ENCODE measurements at regions not wholly inside any gene's neighbourhood (a gene's known extent, or its start where the extent isn't known, plus 50 kb on each side); places are given as distances from the start of the nearest gene placed in this dataset.

GRCh38 chr7:11960621-11961020 is 128.6 kb upstream of the THSD7A start:
- Histone ChIP-seq H3K79me2 (ENCODE audit: low read length) (no peaks in the 10 kb centered on the region), H3K9ac (ENCODE audit: low read length) (no peak overlapping the region), H3K27ac (ENCODE audit: low read length) (no peak overlapping the region), H4K20me1 (ENCODE audit: insufficient read depth, low read depth, low read length) (no peaks in the 10 kb centered on the region), H2AFZ (ENCODE audit: low read length) (no peak overlapping the region), H3K4me2 (ENCODE audit: low read depth, low read length, poor library complexity, severe bottlenecking) (no peak overlapping the region), H3K36me3 (ENCODE audit: insufficient read depth, low read length) (no peaks in the 10 kb centered on the region), H3K4me1 (ENCODE audit: low read length) (no peaks in the 10 kb centered on the region), H3K4me3 (ENCODE audit: low read length) (no peak overlapping the region), H3K9me3 (ENCODE audit: low read length) (no peaks in the 10 kb centered on the region), H3K27me3 (ENCODE audit: low read length) (no peaks in the 10 kb centered on the region), H3K9me2 (replicated peaks; ENCODE audit: insufficient read depth, low read length) (no peaks in the 10 kb centered on the region)
- no peak for DNase-seq

GRCh38 chr7:11969643-11970042 is 137.6 kb upstream of the THSD7A start:
- H3K4me2 ChIP-seq (ENCODE audit: low read depth, low read length, poor library complexity, severe bottlenecking) = no peak overlapping the region
- no peaks in the 10 kb centered on the region for H3K27me3 ChIP-seq (ENCODE audit: low read length)
- no peak overlapping the region for H3K4me3 ChIP-seq (ENCODE audit: low read length)
- H2AFZ ChIP-seq (ENCODE audit: low read length) = no peak overlapping the region
- H3K4me1 ChIP-seq (ENCODE audit: low read length) = no peaks in the 10 kb centered on the region
- no peaks in the 10 kb centered on the region for H4K20me1 ChIP-seq (ENCODE audit: insufficient read depth, low read depth, low read length)
- no peak for DNase-seq
- H3K9me2 ChIP-seq (replicated peaks; ENCODE audit: insufficient read depth, low read length) = no peaks in the 10 kb centered on the region
- no peaks in the 10 kb centered on the region for H3K79me2 ChIP-seq (ENCODE audit: low read length)
- no peaks in the 10 kb centered on the region for H3K36me3 ChIP-seq (ENCODE audit: insufficient read depth, low read length)
- H3K9me3 ChIP-seq (ENCODE audit: low read length) = no peaks in the 10 kb centered on the region
- no peak overlapping the region for H3K9ac ChIP-seq (ENCODE audit: low read length)
- no peak overlapping the region for H3K27ac ChIP-seq (ENCODE audit: low read length)

GRCh38 chr7:11970132-11970531 is 138.1 kb upstream of the THSD7A start:
- Histone ChIP-seq H3K9me3 (ENCODE audit: low read length) (no peaks in the 10 kb centered on the region), H3K4me1 (ENCODE audit: low read length) (no peaks in the 10 kb centered on the region), H3K9me2 (replicated peaks; ENCODE audit: insufficient read depth, low read length) (no peaks in the 10 kb centered on the region), H3K9ac (ENCODE audit: low read length) (no peak overlapping the region), H4K20me1 (ENCODE audit: insufficient read depth, low read depth, low read length) (no peaks in the 10 kb centered on the region), H3K27me3 (ENCODE audit: low read length) (no peaks in the 10 kb centered on the region), H3K79me2 (ENCODE audit: low read length) (no peaks in the 10 kb centered on the region), H3K4me2 (ENCODE audit: low read depth, low read length, poor library complexity, severe bottlenecking) (no peak overlapping the region), H3K27ac (ENCODE audit: low read length) (no peak overlapping the region), H3K4me3 (ENCODE audit: low read length) (no peak overlapping the region), H2AFZ (ENCODE audit: low read length) (no peak overlapping the region), H3K36me3 (ENCODE audit: insufficient read depth, low read length) (no peaks in the 10 kb centered on the region)
- no peak for DNase-seq

DNA sequence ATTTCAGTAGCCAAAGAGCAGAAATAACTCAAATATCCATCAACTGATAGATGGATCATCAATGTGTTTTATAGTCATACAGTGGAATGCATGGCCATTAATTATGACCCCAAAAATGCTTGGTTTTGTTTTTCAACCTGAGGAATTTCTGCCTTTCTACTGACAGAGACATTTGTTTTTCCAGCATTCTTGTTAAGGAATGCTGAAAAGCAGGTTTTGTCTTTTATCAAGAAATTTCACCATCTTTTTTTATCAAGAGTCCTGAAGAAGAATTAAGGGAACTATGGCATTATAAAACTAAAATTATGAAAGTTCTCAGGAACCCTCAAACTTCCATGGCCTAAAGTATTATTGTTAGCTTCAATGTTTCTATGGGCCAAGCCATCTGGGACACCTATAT is 153.4 kb upstream of the THSD7A start:
- Histone ChIP-seq H4K20me1 (ENCODE audit: insufficient read depth, low read depth, low read length) (no peaks in the 10 kb centered on the region), H3K79me2 (ENCODE audit: low read length) (no peaks in the 10 kb centered on the region), H3K36me3 (ENCODE audit: insufficient read depth, low read length) (no peaks in the 10 kb centered on the region), H3K27ac (ENCODE audit: low read length) (no peak overlapping the region), H3K9me3 (ENCODE audit: low read length) (no peaks in the 10 kb centered on the region), H3K27me3 (ENCODE audit: low read length) (no peaks in the 10 kb centered on the region), H3K4me1 (ENCODE audit: low read length) (no peaks in the 10 kb centered on the region), H3K9me2 (replicated peaks; ENCODE audit: insufficient read depth, low read length) (no peaks in the 10 kb centered on the region), H3K9ac (ENCODE audit: low read length) (no peak overlapping the region), H3K4me3 (ENCODE audit: low read length) (no peak overlapping the region), H3K4me2 (ENCODE audit: low read depth, low read length, poor library complexity, severe bottlenecking) (no peak overlapping the region), H2AFZ (ENCODE audit: low read length) (no peak overlapping the region)
- DNase-seq = no peak

- no peak overlapping the region for H2AFZ ChIP-seq (ENCODE audit: low read length)
- H3K4me2 ChIP-seq (ENCODE audit: low read depth, low read length, poor library complexity, severe bottlenecking) = no peak overlapping the region
- H3K79me2 ChIP-seq (ENCODE audit: low read length) = no peaks in the 10 kb centered on the region
- H3K4me3 ChIP-seq (ENCODE audit: low read length) = no peak overlapping the region
- H3K9ac ChIP-seq (ENCODE audit: low read length) = no peak overlapping the region
- no peaks in the 10 kb centered on the region for H3K36me3 ChIP-seq (ENCODE audit: insufficient read depth, low read length)
- H3K9me3 ChIP-seq (ENCODE audit: low read length) = no peaks in the 10 kb centered on the region
- no peaks in the 10 kb centered on the region for H3K9me2 ChIP-seq (replicated peaks; ENCODE audit: insufficient read depth, low read length)
- no peaks in the 10 kb centered on the region for H3K27me3 ChIP-seq (ENCODE audit: low read length)
- no peak overlapping the region for H3K27ac ChIP-seq (ENCODE audit: low read length)
- H4K20me1 ChIP-seq (ENCODE audit: insufficient read depth, low read depth, low read length) = no peaks in the 10 kb centered on the region
- no peak for DNase-seq
- no peaks in the 10 kb centered on the region for H3K4me1 ChIP-seq (ENCODE audit: low read length)
Measured at GRCh38 chr7:11985971-11986370, 154.0 kb upstream of the THSD7A start.

DNA sequence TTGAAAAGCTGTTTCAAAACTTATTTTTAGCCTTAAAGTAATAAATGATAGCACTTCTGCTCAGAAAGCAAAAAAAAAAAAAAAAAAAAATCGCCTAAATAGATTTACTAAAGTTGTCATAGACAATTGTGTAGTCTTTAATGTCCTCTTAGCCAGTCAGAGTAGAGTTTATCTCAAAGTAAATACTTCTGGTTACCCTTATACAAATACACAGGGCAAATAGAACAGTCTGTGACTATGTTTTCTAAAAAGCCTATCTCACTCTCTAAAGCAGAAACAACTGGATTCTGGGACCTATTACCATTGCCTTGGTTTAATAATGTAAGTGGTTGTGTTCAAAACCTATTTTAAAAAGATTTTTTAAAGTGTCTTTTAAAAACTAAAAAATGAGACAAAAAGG is 156.2 kb upstream of the THSD7A start:
- H3K27ac ChIP-seq (ENCODE audit: low read length) = no peak overlapping the region
- H3K4me2 ChIP-seq (ENCODE audit: low read depth, low read length, poor library complexity, severe bottlenecking) = no peak overlapping the region
- no peak for DNase-seq
- no peaks in the 10 kb centered on the region for H4K20me1 ChIP-seq (ENCODE audit: insufficient read depth, low read depth, low read length)
- H3K4me3 ChIP-seq (ENCODE audit: low read length) = no peak overlapping the region
- H3K36me3 ChIP-seq (ENCODE audit: insufficient read depth, low read length) = no peaks in the 10 kb centered on the region
- H3K9ac ChIP-seq (ENCODE audit: low read length) = no peak overlapping the region
- H3K79me2 ChIP-seq (ENCODE audit: low read length) = no peaks in the 10 kb centered on the region
- no peaks in the 10 kb centered on the region for H3K4me1 ChIP-seq (ENCODE audit: low read length)
- no peaks in the 10 kb centered on the region for H3K27me3 ChIP-seq (ENCODE audit: low read length)
- no peak overlapping the region for H2AFZ ChIP-seq (ENCODE audit: low read length)
- H3K9me3 ChIP-seq (ENCODE audit: low read length) = no peaks in the 10 kb centered on the region
- no peaks in the 10 kb centered on the region for H3K9me2 ChIP-seq (replicated peaks; ENCODE audit: insufficient read depth, low read length)

GRCh38 chr7:12002428-12002827 is 170.4 kb upstream of the THSD7A start:
- Histone ChIP-seq H2AFZ (ENCODE audit: low read length) (no peak overlapping the region), H4K20me1 (ENCODE audit: insufficient read depth, low read depth, low read length) (no peaks in the 10 kb centered on the region), H3K4me1 (ENCODE audit: low read length) (no peaks in the 10 kb centered on the region), H3K9ac (ENCODE audit: low read length) (no peak overlapping the region), H3K4me3 (ENCODE audit: low read length) (no peak overlapping the region), H3K9me2 (replicated peaks; ENCODE audit: insufficient read depth, low read length) (no peaks in the 10 kb centered on the region), H3K27me3 (ENCODE audit: low read length) (0 out of 2 replicates have a peak, but pooled peaks cover 2% of the 10 kb centered on the region), H3K79me2 (ENCODE audit: low read length) (no peaks in the 10 kb centered on the region), H3K36me3 (ENCODE audit: insufficient read depth, low read length) (no peaks in the 10 kb centered on the region), H3K9me3 (ENCODE audit: low read length) (no peaks in the 10 kb centered on the region), H3K4me2 (ENCODE audit: low read depth, low read length, poor library complexity, severe bottlenecking) (no peak overlapping the region), H3K27ac (ENCODE audit: low read length) (no peak overlapping the region)
- peak; percentile 14 for DNase-seq

DNA sequence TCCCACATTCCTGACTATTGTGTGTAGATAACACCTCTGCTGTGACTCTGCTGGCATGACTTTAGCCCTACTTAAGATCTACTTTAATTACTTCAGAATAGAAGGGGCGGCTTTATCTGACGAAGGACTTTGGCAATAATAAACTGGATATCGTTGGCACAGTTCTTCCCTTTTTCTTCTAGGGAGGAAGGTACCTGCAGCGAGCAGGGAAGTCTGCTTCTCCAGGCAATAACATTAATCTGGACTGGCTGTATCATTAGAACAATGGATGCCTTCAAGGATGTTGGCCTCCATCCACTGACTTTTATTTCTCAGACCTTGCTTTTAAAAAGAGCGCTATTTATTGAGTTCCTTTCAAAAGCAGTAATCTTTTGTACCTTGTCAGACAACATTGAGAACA is 172.6 kb upstream of the THSD7A start:
- H3K4me2 ChIP-seq (ENCODE audit: low read depth, low read length, poor library complexity, severe bottlenecking) = no peak overlapping the region
- no peak overlapping the region for H3K27ac ChIP-seq (ENCODE audit: low read length)
- peak; percentile 26 for DNase-seq
- H3K79me2 ChIP-seq (ENCODE audit: low read length) = no peaks in the 10 kb centered on the region
- no peaks in the 10 kb centered on the region for H3K9me2 ChIP-seq (replicated peaks; ENCODE audit: insufficient read depth, low read length)
- H3K36me3 ChIP-seq (ENCODE audit: insufficient read depth, low read length) = no peaks in the 10 kb centered on the region
- H3K4me1 ChIP-seq (ENCODE audit: low read length) = no peaks in the 10 kb centered on the region
- no peaks in the 10 kb centered on the region for H4K20me1 ChIP-seq (ENCODE audit: insufficient read depth, low read depth, low read length)
- no peak overlapping the region for H3K4me3 ChIP-seq (ENCODE audit: low read length)
- H3K27me3 ChIP-seq (ENCODE audit: low read length) = 0 out of 2 replicates have a peak, but pooled peaks cover 2% of the 10 kb centered on the region
- no peak overlapping the region for H2AFZ ChIP-seq (ENCODE audit: low read length)
- H3K9me3 ChIP-seq (ENCODE audit: low read length) = no peaks in the 10 kb centered on the region
- H3K9ac ChIP-seq (ENCODE audit: low read length) = no peak overlapping the region

DNA sequence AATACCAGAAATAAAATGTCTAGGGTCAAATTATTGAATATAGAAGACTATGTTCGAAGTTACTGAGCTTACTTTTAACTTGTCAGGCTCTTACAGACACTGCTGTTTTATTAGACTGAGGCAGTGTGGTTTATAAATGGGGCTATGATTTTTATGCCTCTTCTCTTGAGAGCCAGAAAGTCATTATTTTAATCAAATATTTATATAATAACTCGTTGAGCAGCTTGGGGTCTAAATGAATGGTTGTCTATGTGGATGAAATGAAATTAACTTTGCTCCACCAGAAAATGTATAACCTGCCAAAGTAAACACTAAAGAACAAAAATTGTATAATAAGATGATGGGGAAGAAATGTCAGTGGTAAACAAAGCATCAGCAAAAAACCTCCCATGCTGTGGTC is 175.6 kb upstream of the THSD7A start:
- H3K27me3 ChIP-seq (ENCODE audit: low read length) = 0 out of 2 replicates have a peak, but pooled peaks cover 2% of the 10 kb centered on the region
- no peak overlapping the region for H3K4me3 ChIP-seq (ENCODE audit: low read length)
- H3K27ac ChIP-seq (ENCODE audit: low read length) = no peak overlapping the region
- no peak overlapping the region for H2AFZ ChIP-seq (ENCODE audit: low read length)
- no peaks in the 10 kb centered on the region for H3K36me3 ChIP-seq (ENCODE audit: insufficient read depth, low read length)
- H3K79me2 ChIP-seq (ENCODE audit: low read length) = no peaks in the 10 kb centered on the region
- no peak overlapping the region for H3K4me2 ChIP-seq (ENCODE audit: low read depth, low read length, poor library complexity, severe bottlenecking)
- no peak overlapping the region for H3K9ac ChIP-seq (ENCODE audit: low read length)
- H4K20me1 ChIP-seq (ENCODE audit: insufficient read depth, low read depth, low read length) = no peaks in the 10 kb centered on the region
- H3K9me3 ChIP-seq (ENCODE audit: low read length) = no peaks in the 10 kb centered on the region
- no peaks in the 10 kb centered on the region for H3K4me1 ChIP-seq (ENCODE audit: low read length)
- H3K9me2 ChIP-seq (replicated peaks; ENCODE audit: insufficient read depth, low read length) = no peaks in the 10 kb centered on the region
- no peak for DNase-seq
